ENCODE measurements at regions not wholly inside any gene's neighbourhood (a gene's known extent, or its start where the extent isn't known, plus 50 kb on each side); places are given as distances from the start of the nearest gene placed in this dataset.
"Not testable (repeated sequence)": the region's sequence is repeated elsewhere in the genome, so short reads cannot be mapped to it uniquely, and the experiment has no call there.

DNA sequence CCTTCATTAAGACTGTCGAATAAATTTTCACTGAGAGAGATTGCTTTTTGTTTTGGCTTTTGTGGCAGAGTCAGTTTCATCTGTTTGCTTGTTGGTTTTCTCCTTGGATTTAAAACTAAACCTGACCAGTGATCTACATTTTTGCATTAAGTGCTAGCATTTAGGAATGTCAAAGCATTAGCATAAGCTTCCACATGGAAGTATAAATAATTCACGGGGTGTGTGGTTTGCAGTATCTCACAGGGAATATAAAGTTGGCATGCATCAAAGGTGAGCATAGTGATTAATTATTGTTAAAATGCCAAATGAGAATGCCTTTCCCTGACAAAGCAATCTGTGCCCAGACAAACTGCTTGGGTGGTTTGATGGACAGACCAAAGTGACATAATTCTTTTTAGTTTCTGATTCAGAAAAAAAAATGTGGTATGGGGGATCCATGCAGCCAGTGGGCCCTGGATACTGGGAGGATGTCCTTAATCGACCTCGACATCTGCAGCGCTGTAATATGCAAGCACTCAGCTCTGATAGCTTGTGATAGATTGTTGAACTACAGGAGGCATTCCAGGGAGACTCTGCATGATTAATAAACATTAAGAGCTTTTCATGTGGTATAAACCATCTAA is 339.3 kb upstream of the POM121L12 start:
- DNase-seq = no peak

DNA sequence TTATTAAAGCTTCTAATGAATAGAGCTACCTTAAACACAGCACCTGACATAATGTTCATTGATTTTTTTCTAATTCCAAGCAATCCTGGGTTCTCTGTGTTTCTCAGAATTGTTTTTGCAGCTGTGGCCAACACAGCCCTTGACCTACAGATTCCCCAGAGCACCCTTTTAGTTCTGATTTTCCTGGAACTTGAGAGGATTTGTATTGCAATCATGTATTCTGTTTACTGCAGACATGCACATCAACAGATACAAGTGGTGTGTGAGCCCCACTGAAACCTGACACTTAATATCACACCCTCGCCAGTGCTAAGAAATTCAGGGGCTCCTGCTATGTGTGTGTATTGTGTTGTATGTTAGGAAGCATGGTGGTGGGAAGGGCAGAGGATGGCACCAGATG is 344.2 kb upstream of the POM121L12 start:
- no peak for DNase-seq

DNA sequence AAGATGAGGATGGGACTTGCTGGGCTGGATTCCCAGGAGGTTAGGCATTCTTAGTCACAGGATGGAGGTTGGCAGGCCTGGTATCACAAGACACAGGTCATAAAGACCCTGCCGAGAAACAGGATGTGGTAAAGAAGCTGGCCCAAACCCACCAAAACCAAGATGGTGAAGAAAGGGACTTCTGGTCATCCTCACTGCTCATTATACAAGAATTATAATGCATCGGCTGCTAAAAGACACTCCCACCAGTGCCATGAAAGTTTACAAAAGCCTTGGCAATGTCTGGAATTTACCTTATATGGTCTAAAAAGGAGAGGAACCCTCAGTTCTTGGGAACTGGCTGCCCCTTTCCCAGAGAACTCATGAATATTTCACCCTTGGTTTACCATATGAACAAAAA is 345.5 kb upstream of the POM121L12 start:
- DNase-seq = no peak

DNA sequence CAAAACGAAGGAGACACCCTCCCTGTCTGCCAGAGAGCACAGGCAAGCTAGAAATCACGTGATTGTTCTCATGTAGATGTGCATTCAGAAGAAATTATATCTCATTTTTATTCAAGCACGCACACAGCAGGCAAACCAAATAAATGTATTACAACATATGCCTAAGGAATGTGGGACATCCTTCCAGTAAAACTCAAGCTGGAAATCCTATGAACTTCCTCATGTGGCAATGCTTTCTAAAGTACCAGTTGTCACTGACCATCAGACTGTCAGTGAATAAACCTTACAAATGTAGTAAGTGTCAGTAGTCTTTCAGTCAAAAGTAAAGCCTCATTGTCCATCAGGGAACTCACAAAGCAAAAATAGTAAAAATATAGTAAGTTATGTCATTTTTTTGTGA is 350.1 kb upstream of the POM121L12 start:
- no peak for DNase-seq

DNA sequence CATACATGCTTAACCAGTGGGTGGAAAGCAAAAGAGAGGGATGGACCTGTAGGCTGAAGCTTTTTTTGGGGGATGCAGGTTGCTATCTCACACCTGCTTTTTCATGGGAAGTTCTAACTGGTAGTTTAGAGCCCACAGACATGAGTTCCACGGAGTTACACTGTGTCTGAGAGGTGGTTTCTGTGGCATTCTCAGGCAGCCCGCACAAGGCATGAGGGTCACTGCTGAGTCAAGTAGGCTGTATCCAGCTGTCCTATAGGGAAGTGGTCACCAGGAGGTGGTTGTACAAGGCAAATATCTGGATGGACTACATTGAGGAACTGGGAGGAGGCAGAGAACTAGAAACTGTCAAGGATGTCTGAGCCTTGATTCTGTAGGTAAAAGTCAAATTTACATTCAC is 351.0 kb upstream of the POM121L12 start:
- DNase-seq = no peak

DNA sequence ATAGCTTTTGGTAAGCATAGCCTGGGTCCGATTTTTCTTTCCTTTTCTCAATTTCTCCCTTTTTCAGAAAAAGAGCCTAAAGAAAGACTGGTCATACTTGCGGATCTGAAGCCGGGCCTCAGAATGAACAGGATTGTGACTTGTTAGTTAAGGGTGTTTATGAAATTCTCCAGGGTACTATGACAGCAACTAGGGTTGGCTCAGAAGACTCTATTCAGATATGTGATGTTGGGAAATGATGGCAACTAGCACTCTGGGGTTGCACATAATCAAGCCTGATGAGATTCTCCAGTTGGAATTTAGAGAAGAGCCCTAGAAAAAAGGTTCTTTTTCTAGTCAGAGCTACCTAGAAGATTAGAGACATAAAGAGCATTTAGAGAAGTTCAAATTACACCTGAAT is 352.4 kb upstream of the POM121L12 start:
- DNase-seq = no peak

DNA sequence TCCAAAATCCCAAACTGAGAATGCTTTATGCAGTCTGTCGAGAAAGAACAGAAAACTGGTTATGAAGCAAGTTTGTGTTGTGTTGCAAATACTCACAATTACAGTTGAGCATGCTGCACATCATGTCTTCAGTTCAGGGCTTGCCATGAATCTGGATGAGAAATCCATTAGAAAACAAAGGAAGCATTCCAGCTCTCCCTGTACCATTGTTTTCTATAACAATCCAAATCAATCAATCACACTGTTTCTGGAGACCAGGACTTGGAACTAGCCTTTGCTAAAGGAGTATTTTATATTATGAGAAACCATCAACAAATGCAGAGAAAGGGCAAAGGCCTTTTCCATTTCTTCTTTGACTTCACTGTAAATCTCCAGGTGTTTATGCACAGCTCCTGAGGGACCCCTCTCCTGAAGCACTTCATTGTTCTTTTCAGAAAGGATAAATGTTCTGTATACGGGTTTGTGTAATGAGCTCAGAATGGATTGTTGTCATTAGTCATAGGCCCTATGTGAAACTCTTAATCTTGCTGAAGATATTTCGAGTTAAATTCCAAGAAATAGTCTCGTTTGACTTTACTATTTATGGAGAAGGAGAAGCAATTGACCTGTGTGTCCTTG is 364.7 kb upstream of the POM121L12 start:
- no peak for DNase-seq

DNA sequence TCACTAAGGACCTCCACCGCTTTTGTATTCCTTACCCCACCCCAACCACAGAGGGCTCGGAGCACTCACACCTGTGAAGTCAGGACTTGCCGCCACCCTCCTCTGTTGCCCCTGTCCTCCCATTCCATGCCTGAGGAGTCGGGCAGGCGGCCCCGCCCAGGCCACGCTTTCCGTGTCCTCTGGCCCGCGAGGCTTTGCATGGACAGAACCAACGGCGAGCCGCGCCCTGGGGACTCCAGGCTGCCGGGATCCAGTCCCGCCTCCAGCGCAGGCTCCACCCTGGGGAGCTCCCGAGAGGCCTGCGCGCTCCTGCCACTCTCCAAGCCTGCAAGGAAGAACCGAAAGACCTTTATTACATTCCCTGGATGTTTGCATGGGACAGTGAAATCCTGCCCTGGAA is 366.4 kb upstream of the POM121L12 start:
- DNase-seq = no peak

DNA sequence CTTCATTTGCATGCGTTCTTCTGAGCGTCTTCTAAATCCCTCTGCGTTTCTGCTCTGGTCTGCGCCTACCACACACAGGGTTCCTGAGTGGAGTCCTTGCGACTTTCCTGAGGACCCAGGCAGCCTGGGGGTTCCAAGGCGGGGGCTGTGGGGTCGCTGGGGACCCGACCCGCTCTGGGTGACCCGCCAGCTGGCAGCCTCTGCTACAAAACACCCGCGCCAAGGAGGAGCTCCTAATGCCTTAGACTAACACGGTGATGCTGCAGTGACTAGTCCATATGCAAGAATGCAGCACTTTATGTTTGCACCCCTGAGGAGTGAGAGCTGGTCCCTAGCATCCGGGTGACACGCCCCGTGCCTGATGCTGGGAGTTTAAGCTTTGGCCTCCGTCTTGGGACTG is 367.0 kb upstream of the POM121L12 start:
- DNase-seq = no peak

DNA sequence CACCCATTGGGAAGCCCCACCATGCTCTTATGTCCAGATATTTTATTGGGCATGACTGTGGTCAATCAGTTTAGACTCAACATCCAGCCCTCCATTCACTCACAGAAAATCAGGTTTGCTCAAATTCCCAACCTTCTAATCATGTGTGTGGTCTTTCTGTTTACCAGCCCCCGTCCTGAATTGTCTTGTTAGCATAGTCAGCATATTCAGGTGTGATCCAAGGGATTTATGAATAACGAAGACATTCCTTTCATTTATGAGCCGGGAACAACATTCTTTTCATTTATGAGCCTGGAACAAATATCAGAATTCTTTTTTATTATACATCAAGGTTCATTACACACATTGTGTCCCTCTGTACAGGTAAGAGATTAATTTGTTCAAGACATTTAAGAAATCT is 376.3 kb upstream of the POM121L12 start:
- no peak for DNase-seq

DNA sequence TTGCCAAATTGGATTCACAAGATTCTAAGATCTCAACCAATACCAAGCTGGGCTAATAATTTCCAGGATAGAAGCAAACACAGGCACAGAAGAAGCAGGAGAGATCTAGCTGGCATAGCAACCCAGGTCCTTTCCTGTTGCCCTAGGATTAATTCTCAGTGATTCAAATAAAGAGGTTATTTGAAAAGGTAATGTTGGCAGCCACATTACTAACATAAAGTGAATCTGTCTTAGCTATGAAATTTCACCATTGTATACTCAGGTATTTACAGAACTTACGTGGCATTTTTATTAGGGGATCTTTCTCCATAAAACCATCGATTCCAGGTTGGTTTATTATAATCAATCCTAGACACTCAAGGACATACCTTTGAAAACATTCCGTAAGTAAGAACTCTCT is 379.3 kb upstream of the POM121L12 start:
- no peak for DNase-seq

DNA sequence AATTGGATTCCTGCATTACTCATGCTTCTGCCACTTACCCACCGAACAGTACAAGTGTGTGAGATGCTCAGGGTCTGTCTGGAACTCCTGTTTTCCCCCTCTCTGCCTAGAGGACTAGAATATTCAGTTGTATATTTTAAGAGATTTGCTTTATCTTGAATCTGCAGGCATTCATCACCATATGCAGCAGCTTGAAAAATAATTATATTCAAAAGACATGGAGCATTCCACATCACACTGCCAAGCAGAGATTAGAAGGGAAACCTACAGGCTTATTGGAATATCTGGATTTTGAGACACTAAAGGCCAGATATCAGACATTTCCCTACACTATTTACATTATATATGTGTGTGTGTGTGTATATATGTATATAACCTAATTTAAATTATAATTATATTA is 382.8 kb upstream of the POM121L12 start:
- no peak for DNase-seq

DNA sequence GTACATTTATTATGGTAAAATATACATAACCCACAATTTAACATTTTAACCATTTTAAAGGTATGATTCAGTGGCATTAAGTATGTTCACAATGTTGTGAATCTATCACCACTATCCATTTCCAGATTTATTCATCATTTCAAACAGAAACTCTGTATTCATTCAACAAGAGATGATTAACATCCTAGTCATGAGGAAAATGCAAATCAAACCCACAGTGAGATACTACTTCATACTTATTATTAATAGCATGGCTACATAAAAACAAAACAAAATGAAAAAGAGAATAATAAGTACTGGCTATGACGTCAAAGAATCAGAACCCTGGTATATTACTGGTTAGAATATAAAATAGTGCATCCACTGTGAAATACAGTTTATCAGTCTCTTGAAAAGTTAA is 386.6 kb upstream of the POM121L12 start:
- DNase-seq = no peak

DNA sequence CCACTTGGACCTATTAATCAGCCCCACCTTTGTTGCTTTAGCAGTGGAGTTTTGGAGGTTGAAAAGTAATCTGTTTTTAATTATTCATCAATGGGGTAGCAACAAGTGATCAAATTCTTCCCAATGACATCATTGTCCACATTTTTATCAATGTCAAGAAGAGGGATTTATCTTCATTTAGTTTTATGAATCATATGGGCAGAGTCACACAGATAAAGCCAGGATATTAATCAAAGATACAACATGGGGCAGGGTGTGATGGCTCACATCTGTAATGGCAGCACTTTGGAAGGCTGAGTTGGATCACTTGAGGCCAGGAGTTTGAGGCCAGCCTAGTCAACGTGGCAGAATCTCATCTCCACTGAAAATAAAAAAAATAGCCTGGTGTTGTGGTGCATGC is 388.4 kb upstream of the POM121L12 start:
- no peak for DNase-seq

DNA sequence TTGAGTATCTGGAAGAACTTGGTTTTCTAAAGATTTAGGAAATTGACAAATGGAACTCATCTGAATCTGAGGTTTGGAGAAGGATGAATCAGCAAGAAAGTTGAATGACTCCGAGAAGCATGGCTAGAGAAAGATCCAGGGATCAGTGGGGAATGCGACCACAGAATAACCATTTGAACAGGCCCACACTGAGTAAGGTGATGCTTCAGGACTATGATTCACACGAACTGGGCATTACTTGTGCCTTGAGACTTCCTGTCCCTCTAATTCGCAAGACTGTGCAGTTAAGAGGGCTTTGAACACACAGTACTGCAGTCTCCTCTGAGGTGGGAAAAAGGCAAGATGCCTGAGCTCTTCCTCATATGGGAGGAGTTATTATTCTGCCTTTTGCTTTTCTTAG is 395.5 kb upstream of the POM121L12 start:
- DNase-seq = no peak

DNA sequence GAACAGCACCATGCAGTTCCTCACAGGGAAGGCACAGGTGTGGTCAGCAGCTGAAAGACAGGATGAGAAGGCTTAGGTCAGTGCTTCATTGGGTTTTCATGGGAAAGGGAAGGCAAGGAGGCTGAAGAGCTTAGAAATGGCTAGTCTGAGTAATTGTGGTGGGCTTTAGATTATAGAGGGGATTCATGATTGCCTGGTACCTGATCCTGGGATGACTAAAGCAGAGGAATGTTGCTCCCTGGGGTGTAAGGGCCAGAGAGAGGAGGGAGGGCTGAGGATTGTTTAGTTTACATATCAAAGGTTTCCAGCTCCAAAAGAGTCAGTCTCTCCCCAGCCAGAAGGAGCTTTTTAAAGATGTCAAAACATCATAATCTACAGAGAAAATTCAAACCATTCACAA is 396.3 kb upstream of the POM121L12 start:
- DNase-seq = no peak

DNA sequence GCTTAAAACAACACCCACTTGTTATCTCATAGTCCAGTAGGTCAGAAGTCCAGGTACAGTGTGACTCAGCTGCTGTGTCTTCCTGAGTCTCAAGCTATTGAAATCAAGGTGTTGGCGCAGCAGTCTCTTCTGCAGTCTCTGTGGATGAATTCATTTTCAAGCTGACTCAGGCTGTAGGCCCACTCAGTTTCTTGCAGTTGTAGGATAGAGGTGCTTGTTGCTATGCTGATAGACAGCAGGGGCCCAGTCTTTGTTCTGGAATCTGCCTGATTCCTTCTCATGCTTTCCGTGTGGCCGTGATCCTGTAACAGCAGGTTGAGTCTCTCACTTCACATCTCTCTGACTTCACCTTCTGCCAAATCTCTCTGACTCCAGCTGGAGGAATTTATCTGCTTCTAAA is 400.4 kb upstream of the POM121L12 start:
- DNase-seq = no peak

DNA sequence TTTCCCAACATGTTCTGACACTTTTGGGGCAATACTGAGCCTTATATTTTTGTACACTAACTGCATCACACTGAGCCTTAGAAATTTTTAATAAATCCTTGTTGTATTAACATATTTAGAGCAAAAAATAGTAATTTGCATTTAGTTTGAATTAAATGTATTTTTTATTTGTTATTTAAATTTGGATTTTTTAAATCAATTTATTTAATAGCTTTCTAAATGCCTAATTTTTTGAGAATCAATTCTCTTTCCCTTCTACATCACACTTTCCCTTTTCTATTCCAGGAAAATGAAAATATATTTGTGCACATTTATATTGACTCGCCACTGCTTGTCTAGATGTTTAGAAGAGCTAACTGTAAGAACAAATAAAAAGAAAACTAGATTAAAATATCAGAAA is 414.6 kb upstream of the POM121L12 start:
- DNase-seq = no peak

DNA sequence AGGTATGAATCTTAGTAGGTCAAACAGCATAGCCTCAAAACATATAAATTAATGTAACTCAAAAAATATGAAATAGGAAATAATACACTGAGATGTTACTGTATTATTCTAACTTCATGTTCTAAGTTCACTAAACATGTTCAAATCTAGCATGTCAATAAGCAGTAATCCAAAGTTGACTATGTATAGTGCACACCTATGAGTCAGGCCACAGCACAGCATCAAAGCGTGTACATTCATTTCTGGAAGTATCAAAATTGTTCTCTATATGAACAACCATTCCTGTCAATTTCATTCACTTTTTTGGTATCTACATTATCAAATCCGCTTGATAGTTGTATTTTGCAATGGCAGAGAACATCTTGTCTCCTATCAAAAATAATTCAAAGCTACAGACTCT is 418.9 kb upstream of the POM121L12 start:
- no peak for DNase-seq

DNA sequence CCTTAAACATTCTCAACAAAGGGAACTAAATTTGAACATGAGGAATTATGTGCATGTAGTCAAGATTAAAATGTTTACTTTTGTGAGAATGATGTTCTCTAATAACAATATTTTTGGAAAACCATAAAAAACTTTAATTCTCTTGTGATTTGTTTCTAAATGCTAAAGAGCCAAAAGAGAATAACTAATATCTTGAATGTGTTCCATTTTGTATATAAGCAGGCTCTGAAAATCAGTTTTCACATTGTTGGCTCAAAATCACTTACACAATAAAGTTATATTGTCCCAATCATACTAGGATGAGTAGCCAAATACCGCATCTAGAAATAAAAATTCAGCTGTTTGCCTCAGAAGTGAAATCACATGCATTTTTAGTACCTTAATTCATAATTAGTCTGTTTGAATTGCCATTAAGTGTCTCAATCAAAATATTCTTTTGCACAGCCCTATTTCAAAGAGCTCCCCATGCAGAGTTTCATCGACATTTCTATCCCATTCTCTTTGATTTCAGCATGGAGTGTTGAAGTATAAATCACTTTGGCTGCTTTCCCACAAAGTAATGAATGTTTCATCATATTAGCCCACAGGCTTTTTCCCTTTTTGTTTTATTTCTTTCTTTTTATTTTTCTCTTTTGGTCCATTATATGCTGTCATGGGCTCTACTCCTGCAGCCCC is 420.3 kb upstream of the POM121L12 start:
- no peak for DNase-seq

DNA sequence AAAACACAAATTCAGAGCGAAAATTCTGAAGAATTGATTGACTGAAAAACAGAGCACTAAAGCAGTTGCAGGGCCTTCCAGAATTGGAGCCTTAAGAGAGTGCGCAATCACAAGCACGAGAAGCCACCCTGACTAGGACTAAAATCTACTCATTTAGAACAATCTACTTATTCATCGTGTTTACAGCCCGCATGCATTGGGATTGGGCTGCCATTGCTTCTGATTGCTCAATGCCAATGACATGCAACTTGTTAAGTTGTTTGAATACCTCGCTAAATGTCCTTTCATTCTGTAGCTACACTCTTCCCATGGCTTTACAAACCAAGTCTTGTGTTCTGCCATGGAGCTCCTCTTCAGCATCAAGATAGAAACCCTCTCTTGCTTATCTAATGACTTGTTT is 425.9 kb upstream of the POM121L12 start:
- DNase-seq = no peak

DNA sequence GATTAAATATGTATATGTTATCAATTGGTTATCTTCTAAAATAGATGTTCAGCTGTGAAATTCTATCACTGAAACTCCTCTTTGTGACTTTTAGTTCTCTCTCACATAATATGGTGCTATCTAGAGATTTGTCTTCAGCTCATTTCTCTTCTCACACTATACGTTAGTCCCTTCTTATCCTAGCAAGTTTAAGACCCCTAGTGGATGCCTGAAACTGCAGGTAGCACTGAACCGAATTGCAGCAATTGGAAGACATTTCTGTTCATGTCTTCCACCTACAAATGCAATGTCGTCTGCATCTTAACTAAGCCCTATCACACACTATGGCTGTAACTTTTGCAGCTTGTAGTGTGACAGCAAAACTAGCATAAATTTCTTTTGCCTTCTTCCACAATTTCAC is 442.7 kb upstream of the POM121L12 start:
- DNase-seq = no peak

DNA sequence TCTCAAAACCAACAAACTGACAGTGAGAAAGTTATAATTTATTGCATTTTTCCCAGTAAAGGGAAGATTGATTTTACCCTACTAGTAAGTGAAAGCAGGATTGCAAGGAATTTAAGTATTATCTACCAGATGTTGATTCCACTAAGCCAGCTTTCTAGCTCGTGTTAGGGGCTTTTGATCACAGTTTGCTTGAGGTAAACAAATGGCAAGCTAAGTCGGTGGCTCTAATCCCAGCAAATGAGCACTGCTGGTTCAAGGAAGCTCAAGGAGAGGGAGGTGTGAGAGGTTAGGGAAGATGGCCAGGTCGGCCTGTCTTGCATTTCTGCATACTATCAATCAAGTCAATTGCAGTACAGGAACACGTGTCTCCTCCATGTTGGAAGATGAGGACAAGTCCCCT is 448.7 kb upstream of the POM121L12 start:
- no peak for DNase-seq

DNA sequence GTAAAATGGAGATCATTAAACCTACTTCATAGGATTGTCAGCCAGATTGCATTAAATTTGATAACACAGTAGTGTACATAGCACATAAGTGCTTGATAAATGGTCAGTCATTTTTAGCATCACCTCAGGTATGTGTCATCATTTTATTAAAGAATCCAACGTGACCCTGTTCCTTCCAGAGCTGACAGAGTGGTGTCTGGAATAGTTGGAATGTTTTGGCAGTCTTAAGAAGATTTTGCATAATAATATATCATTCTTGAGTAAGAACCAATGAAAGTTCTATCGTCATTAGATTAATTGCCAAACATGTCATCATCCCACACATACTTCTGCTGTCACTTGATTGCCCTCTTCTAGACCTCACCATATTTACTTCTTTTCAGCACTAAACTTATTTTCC is 451.4 kb upstream of the POM121L12 start:
- no peak for DNase-seq

DNA sequence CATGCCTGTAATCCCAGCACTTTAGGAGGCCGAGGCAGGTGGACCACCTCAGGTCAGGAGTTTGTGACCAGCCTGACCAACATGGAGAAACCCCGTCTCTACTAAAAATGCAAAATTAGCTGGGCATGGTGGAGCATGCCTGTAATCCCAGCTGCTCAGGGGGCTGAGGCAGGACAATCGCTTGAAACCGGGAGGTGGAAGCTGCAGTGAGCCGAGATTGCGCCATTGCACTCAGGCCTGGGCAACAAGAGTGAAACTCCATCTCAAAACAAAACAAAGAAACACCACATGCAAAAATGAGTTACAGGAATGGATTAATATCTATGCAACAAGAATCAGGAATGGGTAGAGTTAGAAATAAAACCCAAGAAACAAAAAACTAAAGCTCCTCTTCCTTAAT is 462.3 kb upstream of the POM121L12 start:
- not testable (repeated sequence) for DNase-seq
